Glomerular visceral epithelial cell (primary cell): ENCODE measurements at regions not wholly inside any gene's neighbourhood (a gene's known extent, or its start where the extent isn't known, plus 50 kb on each side); places are given as distances from the start of the nearest gene placed in this dataset.

Experiments used
- DNase-seq: peaks from one replicate; pipeline ENCODE4 v3.0.0-alpha.2; 2016; ENCODE audit errors: extremely low spot score

DNA sequence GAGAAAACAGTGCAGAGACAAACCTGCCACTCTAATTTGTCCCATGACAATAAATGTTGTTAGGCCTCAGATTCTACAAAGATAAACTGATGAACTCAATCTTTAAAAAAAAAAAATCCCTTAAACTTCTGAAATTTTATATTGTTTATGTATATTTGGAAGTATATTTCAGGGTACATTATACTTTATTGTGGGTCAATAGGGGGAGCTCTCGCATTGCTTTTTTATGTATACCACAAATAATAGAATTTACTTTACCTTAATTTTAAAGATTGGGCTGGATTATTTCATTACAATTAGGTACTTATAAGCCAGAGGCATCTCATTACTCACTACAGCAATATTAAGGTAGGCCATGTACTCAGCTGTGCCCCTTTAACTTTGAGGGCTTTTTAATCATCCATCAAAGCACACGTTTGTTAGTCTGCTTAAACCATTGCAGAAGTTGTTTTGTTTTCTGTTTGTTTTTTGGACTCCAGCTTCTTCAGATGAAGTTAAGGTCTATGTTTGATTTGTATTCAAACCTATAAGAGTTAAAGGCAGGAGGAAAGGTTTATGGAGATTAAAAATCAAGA is 56.3 kb upstream of the EYA4 start:
- peak; percentile 29 for DNase-seq

DNA sequence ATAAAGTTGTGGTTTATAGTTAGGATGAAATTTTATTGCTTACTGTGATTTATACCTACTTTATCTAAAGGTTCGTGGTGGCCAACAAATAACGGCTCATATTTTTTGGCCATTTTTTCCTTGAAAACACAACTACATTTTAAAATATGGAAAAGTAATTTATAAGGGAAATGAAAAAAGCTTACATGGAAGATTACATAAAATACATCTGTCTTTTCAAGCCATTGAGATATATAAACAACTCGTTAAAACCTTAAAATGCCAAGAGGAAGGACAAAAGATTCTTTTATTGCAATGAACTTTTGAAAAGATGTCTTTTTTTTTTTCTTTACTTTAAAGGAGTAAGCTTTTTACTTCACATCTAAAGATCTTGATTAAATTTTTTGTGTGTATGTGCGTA is 55.4 kb upstream of the EYA4 start:
- DNase-seq = no peak

DNA sequence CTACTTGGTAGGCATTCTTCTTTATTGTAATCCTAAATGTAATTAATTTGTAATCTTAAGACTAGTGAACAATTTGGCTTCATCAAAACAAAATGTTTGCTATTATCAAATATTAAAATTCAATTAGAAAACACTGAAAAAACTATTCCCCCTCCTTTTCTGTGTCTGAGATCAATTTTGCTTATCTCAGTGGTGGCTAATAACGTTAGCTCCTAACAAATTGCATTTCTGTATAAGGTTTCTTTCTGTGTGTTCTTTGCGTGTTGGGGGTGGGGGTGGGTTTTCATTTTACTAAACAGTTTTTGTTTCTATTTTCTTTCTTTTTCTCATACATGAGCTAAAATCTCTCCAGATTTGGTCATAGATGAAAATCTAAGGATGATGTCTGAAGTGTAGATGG is 54.0 kb upstream of the EYA4 start:
- DNase-seq = no peak

DNA sequence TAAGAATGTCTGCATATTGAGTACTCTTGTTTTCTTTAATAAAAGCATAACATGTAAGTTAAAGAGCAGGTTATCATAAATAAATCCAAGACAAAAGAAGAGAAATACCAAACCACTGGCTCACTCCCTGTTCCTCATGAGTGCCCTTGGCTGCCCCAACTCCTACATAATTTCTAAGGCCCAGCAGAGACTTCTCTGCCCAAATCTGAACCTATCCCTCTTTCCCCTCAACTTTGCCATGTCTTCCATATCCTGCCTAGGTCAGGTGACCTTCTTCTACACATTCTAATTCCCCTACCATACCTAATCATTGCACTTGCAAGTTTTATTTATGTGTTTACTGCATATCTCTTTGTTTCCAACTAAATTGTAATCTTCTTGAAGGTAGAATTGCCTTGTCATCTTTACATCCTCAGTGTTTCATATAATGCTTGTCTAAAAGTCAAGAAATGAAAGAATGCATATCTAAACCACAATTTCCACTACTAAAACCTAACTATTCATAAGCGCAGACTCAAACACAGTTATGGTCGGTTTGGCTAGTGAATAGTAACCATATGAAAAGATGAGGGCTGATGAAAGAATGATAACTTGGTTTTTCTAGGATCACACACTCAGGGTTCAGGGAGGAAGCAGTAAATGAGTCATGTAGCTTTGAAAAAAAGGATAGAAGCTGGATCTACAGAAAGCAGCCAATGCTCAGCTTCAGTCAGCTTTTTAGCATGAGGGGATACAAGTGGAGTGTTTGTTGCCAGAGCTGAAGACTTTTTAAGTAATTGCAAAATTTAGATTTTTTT is 53.3 kb upstream of the EYA4 start:
- peak; percentile 69 for DNase-seq

DNA sequence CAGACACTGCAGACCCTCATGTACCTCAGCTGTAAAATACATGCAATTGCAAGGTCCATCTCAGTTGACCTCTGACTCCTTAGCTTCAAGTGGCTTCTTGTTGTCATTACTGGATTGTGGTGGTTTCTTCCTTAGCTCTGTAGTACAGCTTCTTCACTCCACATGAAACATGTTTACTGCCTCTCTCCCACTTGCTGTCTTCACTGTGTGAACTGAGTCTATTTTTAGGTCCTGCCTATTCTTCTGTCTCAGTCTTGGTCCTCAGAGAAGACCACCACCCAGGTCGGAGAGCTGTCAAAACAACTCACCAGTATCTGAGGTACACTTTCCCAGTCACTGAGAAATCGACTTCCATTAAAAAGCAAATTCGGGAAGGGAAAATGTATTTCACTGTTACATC is 50.2 kb upstream of the EYA4 start:
- DNase-seq = no peak

DNA sequence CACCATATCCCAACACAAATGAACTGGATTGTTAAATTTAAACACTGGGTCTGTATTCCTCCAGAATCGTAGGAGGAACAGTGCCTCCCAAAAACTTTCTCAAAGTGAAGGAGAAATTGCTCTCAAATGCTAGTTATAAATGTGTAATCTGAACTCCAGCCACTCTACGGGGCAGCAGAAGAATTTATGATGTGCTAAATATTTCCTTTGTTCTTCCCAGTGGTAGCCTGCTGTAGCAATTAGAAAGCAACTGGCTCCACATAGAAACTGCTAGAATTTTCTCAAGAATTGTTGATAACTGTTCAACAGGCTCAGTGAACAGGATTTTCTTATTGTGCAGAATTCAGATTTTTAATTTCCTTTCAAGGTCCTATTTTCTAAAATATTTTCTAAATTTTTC is 49.8 kb upstream of the EYA4 start:
- DNase-seq = no peak
